ENCODE measurements at regions not wholly inside any gene's neighbourhood (a gene's known extent, or its start where the extent isn't known, plus 50 kb on each side); places are given as distances from the start of the nearest gene placed in this dataset.

DNA sequence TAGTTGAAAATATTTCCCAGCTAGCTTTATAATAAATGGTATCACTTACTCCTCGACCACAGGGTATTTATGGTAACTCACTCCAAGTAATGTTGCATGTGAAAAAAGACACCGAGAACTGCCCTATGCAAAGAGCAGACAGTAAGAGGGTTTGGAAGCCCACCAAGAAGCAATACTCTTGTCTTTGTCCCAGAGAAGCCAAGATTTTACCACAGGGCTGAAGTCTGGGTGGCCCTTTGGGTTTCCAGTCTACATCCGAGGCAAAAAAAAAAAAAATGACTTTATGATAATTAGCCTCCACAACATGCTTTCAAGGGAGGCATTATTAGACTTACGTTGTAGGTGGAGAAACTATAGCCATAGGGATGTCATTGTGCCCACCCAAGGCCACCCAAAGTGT is 83.6 kb downstream of the CCDC34 start:
- Histone ChIP-seq H3K4me3 (ENCODE audit: low read length) (no peak overlapping the region), H3K9me3 (ENCODE audit: control insufficient read depth in 1 of 2, insufficient read depth in 1 of 2, low read length in 2 of 2) (no peaks in the 10 kb centered on the region), H3K27me3 (ENCODE audit: control insufficient read depth in 1 of 2, insufficient read depth in 2 of 2, low read length in 2 of 2) (no peaks in the 10 kb centered on the region), H3K36me3 (ENCODE audit: insufficient read depth, low read length) (no peaks in the 10 kb centered on the region), H3K4me1 (ENCODE audit: insufficient read depth, low read length) (no peaks in the 10 kb centered on the region), H3K27ac (ENCODE audit: low read depth in 1 of 2, low read length in 2 of 2) (no peak overlapping the region)
- ChIA-PET CTCF (no interaction called here), POLR2A (no interaction called here)
- no peak for TF ChIP-seq CTCF (IDR thresholded peaks at IDR 0.05)
- intact Hi-C loops (cut with DNase I, micrococcal nuclease): no loop called here
- ATAC-seq (ENCODE audit: poor library complexity) (no peak), DNase-seq (no peak)
- no peaks in the 10 kb centered on the region for H3K36me3 Mint-ChIP-seq (ENCODE audit: low read depth)
- H3K27me3 Mint-ChIP-seq: peaks cover 28% of the 10 kb centered on the region
- H3K4me3 Mint-ChIP-seq: no peak overlapping the region
- no peaks in the 10 kb centered on the region for H3K9me3 Mint-ChIP-seq
- no peaks in the 10 kb centered on the region for H3K4me1 Mint-ChIP-seq (ENCODE audit: low read depth)
- H3K27ac Mint-ChIP-seq: no peak overlapping the region

GRCh38 chr11:27277843-27278242 is 85.2 kb downstream of the CCDC34 start:
- Histone ChIP-seq H3K27me3 (ENCODE audit: control insufficient read depth in 1 of 2, insufficient read depth in 2 of 2, low read length in 2 of 2) (no peaks in the 10 kb centered on the region), H3K36me3 (ENCODE audit: insufficient read depth, low read length) (no peaks in the 10 kb centered on the region), H3K4me1 (ENCODE audit: insufficient read depth, low read length) (no peaks in the 10 kb centered on the region), H3K4me3 (ENCODE audit: low read length) (no peak overlapping the region), H3K27ac (ENCODE audit: low read depth in 1 of 2, low read length in 2 of 2) (no peak overlapping the region), H3K9me3 (ENCODE audit: control insufficient read depth in 1 of 2, insufficient read depth in 1 of 2, low read length in 2 of 2) (no peaks in the 10 kb centered on the region)
- no peak overlapping the region for H3K4me3 Mint-ChIP-seq
- no peaks in the 10 kb centered on the region for H3K9me3 Mint-ChIP-seq
- no peak overlapping the region for H3K27ac Mint-ChIP-seq
- no peaks in the 10 kb centered on the region for H3K36me3 Mint-ChIP-seq (ENCODE audit: low read depth)
- DNase-seq: no peak
- CTCF ChIA-PET: no interaction called here
- no peak for ATAC-seq (ENCODE audit: poor library complexity)
- intact Hi-C loops (cut with DNase I, micrococcal nuclease): no loop called here
- TF ChIP-seq CTCF (IDR thresholded peaks at IDR 0.05): no peak
- POLR2A ChIA-PET: no interaction called here
- no peaks in the 10 kb centered on the region for H3K4me1 Mint-ChIP-seq (ENCODE audit: low read depth)
- H3K27me3 Mint-ChIP-seq: peaks cover 28% of the 10 kb centered on the region

GRCh38 chr11:27276141-27276540 is 86.9 kb downstream of the CCDC34 start:
- no peak for TF ChIP-seq CTCF (IDR thresholded peaks at IDR 0.05)
- H3K27ac Mint-ChIP-seq: no peak overlapping the region
- peaks cover 26% of the 10 kb centered on the region for H3K27me3 Mint-ChIP-seq
- ChIA-PET POLR2A (no interaction called here), CTCF (no interaction called here)
- H3K27me3 ChIP-seq (ENCODE audit: control insufficient read depth in 1 of 2, insufficient read depth in 2 of 2, low read length in 2 of 2): no peaks in the 10 kb centered on the region
- DNase-seq (no peak), ATAC-seq (ENCODE audit: poor library complexity) (no peak)
- H3K9me3 Mint-ChIP-seq: peaks cover 8% of the 10 kb centered on the region
- H3K27ac ChIP-seq (ENCODE audit: low read depth in 1 of 2, low read length in 2 of 2): no peak overlapping the region
- no peaks in the 10 kb centered on the region for H3K4me1 Mint-ChIP-seq (ENCODE audit: low read depth)
- intact Hi-C loops (cut with DNase I, micrococcal nuclease): no loop called here
- H3K4me3 ChIP-seq (ENCODE audit: low read length): no peak overlapping the region
- no peak overlapping the region for H3K4me3 Mint-ChIP-seq
- no peaks in the 10 kb centered on the region for H3K36me3 Mint-ChIP-seq (ENCODE audit: low read depth)
- no peaks in the 10 kb centered on the region for H3K9me3 ChIP-seq (ENCODE audit: control insufficient read depth in 1 of 2, insufficient read depth in 1 of 2, low read length in 2 of 2)
- no peaks in the 10 kb centered on the region for H3K36me3 ChIP-seq (ENCODE audit: insufficient read depth, low read length)
- H3K4me1 ChIP-seq (ENCODE audit: insufficient read depth, low read length): no peaks in the 10 kb centered on the region
